H4 (cell line): ENCODE measurements at regions not wholly inside any gene's neighbourhood (a gene's known extent, or its start where the extent isn't known, plus 50 kb on each side); places are given as distances from the start of the nearest gene placed in this dataset.

Source experiments
- DNase-seq: peaks from one replicate; pipeline ENCODE4 v3.0.0-alpha.2; 2015; ENCODE audit warnings: low spot score

DNA sequence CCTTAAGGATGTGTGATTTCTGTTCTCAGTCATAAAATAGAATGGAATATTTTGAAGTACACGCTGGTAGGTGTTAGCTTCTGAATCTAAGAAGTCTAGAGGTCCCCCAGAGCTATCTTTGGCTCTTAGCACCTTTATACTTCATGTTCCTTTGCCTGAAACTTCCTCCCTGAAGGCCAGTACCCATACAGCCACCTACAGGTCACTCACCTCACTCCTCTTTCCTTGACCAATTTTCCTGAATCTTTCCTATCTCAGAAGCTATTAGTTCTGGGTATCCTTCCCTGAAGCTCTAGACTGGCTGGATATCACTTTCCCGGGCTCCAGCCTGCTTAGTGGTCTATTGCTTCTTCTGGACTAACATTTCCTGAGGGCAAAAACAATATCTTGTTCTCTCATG is 93.4 kb upstream of the EDNRB start:
- DNase-seq = no peak

DNA sequence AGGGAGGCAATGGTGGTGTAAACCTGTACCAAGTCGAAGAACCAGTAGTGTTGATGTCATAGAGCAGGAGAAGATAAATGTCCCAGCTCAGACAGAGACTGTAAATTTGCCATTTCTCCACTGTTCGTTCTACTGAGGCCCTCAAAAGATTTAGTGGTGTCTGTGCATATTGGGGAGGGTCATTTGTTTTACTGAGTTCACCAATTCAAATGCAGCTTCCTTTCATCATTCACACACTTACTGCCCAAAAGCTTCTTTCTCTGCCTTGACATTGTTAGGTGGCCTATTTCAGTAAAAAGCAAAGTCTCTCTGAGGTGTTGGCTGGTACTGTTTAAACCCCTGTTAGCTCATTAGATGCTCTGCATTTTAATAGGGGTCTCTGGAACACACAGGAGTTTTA is 86.2 kb upstream of the EDNRB start:
- DNase-seq = no peak

DNA sequence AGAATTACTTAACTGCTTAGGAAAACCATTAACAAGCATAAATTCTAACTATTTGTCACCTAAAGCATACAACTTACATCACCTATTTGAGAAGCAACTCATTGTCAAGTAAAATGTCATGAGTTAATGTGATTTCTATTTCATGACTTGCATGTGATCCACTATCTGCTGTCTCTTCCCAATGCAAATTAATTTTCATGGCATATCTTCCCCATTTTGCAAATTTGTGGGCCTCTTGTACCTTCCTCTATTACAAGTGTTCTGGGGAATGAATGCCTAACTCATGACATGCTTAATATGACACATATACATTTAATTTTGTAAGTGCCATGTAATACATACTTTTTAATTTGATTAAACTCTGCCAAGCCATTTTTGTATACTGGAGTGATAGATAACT is 81.1 kb upstream of the EDNRB start:
- no peak for DNase-seq

DNA sequence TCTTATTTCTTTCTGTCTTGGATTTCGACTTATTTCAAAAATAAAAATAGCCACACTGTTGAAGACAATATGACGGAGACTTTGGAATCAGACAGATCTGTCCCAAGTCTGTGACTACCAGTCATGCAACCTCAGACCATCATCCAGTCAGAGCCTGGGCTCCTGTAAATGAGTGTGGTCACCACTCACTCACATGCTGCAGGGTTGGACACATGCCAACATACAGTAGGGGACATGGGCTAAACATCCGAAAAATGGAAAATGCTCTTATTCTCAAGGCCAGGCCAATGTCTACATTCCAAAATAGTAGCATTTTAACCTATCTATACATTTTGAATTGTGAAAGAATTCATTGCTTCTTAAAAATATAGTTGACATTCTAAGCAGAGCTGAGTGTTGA is 75.5 kb upstream of the EDNRB start:
- no peak for DNase-seq

DNA sequence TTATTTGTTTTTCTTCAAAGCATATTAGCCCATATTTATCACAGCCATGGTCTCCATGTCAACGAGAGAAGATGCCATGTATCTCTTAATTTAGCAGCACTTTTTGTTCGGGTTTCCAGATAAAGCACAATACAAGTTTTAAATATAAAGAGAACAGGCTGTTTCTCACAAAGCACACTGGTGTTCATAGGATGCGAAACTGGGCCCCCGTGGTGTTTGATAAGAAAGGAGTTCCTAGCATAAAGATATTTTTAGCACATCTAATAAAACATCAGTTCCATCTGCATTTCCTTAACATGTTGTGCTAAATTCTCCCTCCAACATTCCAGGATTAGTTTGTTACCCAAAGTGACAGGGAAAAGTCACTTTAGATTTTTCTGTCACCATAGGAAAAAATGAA is 72.4 kb upstream of the EDNRB start:
- no peak for DNase-seq

DNA sequence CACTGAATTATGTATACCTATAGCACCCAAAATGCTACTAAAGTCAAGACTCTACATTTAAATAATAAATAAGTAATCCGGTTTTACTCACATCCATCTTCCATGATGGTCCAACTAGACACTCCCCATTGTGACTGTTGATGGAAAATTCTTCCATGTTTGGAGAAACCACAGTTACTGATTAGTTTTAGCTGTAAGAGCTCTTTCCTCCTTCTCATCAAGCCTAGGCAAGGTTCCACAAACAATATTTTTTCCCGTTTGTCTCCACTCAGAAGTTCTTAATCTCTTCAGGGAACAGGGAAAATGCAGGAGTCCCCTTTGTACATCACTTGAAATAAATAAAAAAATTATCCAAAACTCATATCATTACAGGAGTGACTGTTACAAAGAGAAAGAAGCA is 70.7 kb upstream of the EDNRB start:
- no peak for DNase-seq

DNA sequence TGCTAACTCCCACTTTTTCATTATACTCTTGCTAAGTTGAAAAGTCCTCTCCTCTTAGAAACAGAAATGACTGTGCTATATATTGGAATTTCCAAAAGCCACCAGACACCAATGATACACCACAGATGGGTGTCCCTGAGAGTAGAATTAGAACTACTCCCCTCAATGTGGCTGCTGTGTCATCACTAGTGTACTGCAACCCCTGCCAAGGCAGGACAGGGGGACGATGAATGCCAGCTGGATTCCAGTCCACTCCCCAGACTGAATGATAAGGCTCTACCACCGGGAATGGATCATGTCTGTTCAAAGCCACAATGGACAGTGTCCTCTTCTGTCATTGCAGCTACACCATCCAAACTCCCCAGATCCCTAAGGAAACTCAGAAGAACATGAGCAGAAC is 69.7 kb upstream of the EDNRB start:
- DNase-seq = no peak

DNA sequence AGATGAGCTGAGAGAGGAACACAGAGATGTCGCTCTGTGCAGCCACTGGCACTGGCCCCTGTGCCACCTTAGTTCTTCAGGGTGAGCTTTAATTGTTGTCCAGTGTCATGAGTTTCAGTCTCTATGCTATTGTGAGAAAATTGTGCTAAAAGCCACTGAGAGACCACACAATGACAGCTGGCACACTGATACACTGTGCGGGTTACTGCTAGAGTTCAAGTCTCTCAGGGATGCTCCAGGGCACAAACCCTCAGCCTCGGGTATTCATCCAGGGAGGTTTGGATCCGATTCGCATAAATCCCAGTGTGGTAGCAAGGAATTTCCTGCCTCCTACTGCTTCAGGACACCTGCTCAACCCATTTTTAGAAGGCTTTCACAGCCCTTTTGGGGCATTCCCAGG is 68.1 kb upstream of the EDNRB start:
- no peak for DNase-seq

DNA sequence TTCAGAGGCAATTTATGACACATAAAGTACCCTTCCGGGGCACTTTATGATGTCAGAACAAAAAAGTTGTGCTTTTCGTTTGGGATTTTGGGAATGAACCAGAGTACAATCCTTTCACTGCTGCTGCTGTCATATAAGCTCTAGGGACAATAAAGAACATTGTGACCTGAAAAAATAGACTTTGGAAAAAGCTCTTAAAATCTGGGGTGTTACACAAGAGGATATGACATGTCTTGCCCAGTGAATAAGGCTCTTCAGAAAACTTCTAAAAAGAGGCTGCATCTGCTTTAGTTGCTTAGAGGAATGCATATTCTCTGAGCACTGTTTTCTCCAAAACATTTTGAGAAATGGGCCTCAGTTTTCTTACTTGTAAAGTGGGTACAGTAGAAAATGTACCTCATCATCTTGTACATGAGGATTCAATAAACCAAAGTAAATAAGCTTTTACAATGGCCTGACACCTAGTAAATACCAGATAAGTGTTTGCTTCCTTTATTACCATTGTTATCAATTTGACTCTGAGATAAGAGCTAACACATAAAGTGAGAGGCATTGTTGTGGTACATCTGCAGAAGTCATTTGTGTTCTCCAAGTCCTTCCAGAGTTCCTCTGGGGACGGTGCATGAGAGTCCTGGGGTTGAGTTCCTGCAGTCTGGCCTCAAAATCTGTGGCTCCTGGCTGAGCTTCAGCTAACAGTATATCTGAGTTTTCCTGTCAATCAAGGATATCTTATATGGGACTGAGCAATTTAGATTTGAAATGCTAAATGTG is 67.4 kb upstream of the EDNRB start:
- no peak for DNase-seq

DNA sequence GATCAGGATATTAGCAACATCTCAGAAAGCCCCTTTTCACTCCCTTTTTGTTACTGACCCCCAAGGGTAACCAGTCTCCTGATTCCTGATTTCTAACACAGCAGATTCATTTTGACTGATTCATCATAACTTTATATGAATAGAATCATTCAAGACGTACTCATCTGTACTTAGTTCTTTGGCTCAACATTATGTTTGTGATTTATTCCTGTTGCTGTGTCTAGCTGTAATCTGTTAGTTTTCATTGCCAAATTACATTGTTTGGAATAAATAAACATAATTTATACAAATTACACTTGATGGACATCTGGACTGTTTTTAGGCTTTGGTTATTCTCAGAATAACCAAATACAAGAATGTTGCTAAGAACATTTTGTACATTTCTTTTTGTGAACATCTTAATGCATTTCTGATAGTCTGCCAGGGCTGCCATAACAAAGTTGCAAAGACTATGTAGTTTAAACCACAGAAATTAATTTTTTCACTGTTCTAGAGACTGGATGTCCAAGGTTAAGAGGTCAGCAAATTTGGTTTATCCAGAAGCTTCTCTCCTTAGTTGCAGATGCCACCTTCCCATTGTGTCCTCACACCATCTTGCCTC is 62.8 kb upstream of the EDNRB start:
- no peak for DNase-seq

DNA sequence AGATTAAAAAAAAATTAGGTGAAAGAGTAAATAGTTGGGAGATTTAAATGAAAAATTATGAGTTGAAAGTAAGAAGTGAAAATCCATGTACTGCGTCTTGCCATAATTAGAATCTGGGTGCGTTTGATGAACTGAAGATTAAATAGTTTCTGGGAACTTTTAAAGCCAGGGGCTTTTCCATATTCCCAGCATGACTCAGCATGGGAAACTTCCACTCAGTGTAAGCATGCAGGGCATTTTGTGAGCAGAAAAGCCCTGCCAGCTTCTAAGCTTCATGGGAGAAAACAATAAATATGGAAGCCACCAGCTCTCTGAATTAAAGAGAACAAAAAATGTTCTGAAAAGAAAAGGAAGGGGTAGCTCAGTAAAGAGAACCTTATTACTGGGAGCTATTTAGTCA is 62.0 kb upstream of the EDNRB start:
- DNase-seq = peak; percentile 44

DNA sequence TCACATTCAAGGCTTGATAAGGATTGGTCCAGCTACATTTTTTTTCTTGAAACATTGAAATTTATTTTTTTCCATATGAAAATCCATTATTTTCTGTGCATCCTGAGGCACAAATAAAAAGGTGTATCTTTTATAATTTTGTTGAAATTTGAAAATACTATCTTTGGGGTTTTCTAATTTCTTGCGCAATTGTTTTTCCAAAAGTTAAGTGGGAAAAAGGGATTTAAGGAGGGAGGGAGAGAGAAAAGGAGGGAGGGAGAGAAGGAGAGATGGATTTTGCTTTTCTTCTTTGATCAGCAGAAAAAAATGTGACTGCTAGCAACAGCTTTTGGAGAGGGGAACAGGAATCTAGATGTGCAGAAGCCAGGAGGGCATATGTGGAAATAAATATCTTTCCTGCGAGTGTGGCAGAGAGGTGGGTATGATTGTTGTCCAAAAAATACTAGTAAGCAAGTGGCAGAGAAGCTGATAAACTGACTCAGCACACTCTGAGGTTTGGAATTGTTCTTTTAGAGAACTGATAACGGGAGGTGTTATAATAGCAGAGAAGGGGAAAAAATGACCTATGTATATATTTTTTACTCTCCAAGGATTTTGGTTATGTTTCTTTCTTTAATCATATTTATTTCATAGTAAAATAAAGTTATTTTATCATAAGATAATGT is 61.2 kb upstream of the EDNRB start:
- no peak for DNase-seq

DNA sequence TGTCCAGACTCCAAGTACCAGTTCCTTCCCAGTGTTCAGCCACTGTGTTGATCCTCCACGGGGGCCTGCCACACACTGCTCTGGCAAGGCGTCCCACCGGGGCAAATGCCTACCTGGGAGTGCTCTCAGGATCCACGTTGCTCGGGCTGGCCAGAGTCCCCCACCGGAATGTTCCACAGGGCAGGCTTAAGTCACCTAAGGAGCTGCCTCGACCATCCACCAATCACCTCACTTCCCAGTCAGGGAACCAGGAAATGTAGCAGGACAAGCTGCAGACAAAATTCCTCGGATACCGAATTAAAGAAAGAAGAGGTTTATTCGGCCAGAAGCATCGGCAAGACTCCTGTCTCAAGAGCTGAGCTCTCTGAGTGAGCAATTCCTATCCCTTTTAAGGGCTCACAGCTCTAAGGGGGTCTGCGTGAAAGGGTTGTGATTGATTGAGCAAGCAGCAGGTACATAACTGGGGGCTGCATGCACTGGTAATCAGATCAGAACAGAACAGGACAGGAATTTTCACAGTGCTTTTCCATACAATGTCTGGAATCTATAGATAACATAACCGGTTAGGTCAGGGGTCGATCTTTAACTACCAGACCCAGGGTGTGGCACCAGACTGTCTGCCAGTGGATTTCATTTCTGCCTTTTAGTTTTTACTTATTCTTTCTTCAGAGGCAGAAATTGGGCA is 56.9 kb upstream of the EDNRB start:
- no peak for DNase-seq

DNA sequence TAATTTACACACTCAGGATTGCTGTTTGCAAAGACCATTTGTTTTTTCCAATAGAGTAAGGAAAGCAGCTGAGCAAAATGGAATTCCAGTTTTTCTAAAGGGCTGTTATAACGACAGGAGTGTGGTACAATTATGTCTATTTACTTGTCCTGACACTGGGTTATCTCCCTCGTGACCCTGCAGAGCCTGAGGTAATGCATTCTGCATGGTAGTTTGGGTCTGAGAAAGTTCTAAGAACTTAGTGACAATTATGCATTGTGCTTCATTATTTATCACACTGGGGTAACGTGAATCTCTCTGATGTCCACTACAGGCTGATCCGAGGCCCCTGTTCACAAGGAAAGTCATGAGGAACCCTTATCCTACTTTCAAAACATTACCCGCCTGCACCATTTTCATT is 50.7 kb upstream of the EDNRB start:
- no peak for DNase-seq
